ENCODE measurements at regions not wholly inside any gene's neighbourhood (a gene's known extent, or its start where the extent isn't known, plus 50 kb on each side); places are given as distances from the start of the nearest gene placed in this dataset.

GRCh38 chr16:77067900-77068299 lies 123.1 kb upstream of the MON1B start:
- Histone ChIP-seq H3K4me3 (no peak overlapping the region), H3K9me3 (no peaks in the 10 kb centered on the region), H3K27ac (replicated peaks in 1 of 4) (no peak overlapping the region), H3K4me1 (peaks cover 4 to 20% (median 10%) of the 10 kb centered on the region in 4 donors), H3K36me3 (no peaks in the 10 kb centered on the region), H3K27me3 (peaks cover 0 to 3% (median 0%) of the 10 kb centered on the region in 4 donors)
- no peak for TF ChIP-seq POLR2A (IDR thresholded peaks at IDR 0.05; ENCODE audit: low read depth)
- TF ChIP-seq CTCF (IDR thresholded peaks at IDR 0.05) = no peak
- TF ChIP-seq POLR2AphosphoS5 (IDR thresholded peaks at IDR 0.05) = no peak
- TF ChIP-seq EP300 (IDR thresholded peaks at IDR 0.05) = no peak
- 73% methylated on average over 2 of the region's 2 CpGs for WGBS
- intact Hi-C loops (cut with DNase I) = no loop called here
- no peak for DNase-seq (ENCODE audit: extremely low spot score)

GRCh38 chr16:77068402-77068801 lies 122.6 kb upstream of the MON1B start:
- intact Hi-C loops (cut with DNase I) = no loop called here
- H3K27me3 ChIP-seq = peaks cover 0 to 3% (median 0%) of the 10 kb centered on the region in 4 donors
- TF ChIP-seq POLR2A (IDR thresholded peaks at IDR 0.05; ENCODE audit: low read depth) = no peak
- no peak for TF ChIP-seq POLR2AphosphoS5 (IDR thresholded peaks at IDR 0.05)
- TF ChIP-seq EP300 (IDR thresholded peaks at IDR 0.05) = no peak
- TF ChIP-seq CTCF (IDR thresholded peaks at IDR 0.05) = no peak
- 71% methylated on average over 1 of the region's 1 CpG for WGBS
- H3K4me3 ChIP-seq = no peak overlapping the region
- H3K36me3 ChIP-seq = no peaks in the 10 kb centered on the region
- no peaks in the 10 kb centered on the region for H3K9me3 ChIP-seq
- peaks cover 3 to 15% (median 6%) of the 10 kb centered on the region in 4 donors for H3K4me1 ChIP-seq
- DNase-seq (ENCODE audit: extremely low spot score) = no peak
- H3K27ac ChIP-seq (replicated peaks in 1 of 4) = no peak overlapping the region

- no peak for DNase-seq (ENCODE audit: extremely low spot score)
- TF ChIP-seq POLR2A (IDR thresholded peaks at IDR 0.05; ENCODE audit: low read depth) (no peak), EP300 (IDR thresholded peaks at IDR 0.05) (no peak), POLR2AphosphoS5 (IDR thresholded peaks at IDR 0.05) (no peak), CTCF (IDR thresholded peaks at IDR 0.05) (no peak)
- intact Hi-C loops (cut with DNase I) = no loop called here
- WGBS = 57% methylated on average over 2 of the region's 2 CpGs
- H3K4me3 ChIP-seq = no peak overlapping the region
- peaks cover 0 to 7% (median 4%) of the 10 kb centered on the region in 4 donors for H3K4me1 ChIP-seq
- H3K27me3 ChIP-seq = peaks cover 0 to 3% (median 0%) of the 10 kb centered on the region in 4 donors
- no peak overlapping the region for H3K27ac ChIP-seq (replicated peaks in 1 of 4)
- H3K36me3 ChIP-seq = no peaks in the 10 kb centered on the region
- H3K9me3 ChIP-seq = no peaks in the 10 kb centered on the region
These were observed 121.1 kb upstream of the MON1B start for GRCh38 chr16:77069929-77070328.

GRCh38 chr16:77070683-77071082 lies 120.3 kb upstream of the MON1B start:
- Histone ChIP-seq H3K27ac (replicated peaks in 1 of 4) (no peak overlapping the region), H3K9me3 (no peaks in the 10 kb centered on the region), H3K27me3 (peaks cover 0 to 3% (median 0%) of the 10 kb centered on the region in 4 donors), H3K36me3 (no peaks in the 10 kb centered on the region), H3K4me1 (peaks cover 0 to 7% (median 4%) of the 10 kb centered on the region in 4 donors), H3K4me3 (no peak overlapping the region)
- no peak for DNase-seq (ENCODE audit: extremely low spot score)
- TF ChIP-seq POLR2AphosphoS5 (IDR thresholded peaks at IDR 0.05) (no peak), CTCF (IDR thresholded peaks at IDR 0.05) (no peak), EP300 (IDR thresholded peaks at IDR 0.05) (no peak), POLR2A (IDR thresholded peaks at IDR 0.05; ENCODE audit: low read depth) (no peak)
- intact Hi-C loops (cut with DNase I) = no loop called here
- 92% methylated on average over 6 of the region's 6 CpGs for WGBS

- no peak overlapping the region for H3K4me3 ChIP-seq
- H3K4me1 ChIP-seq = no peaks in the 10 kb centered on the region
- no peaks in the 10 kb centered on the region for H3K27me3 ChIP-seq
- H3K9me3 ChIP-seq = no peaks in the 10 kb centered on the region
- DNase-seq (ENCODE audit: extremely low spot score) = no peak
- H3K27ac ChIP-seq (replicated peaks in 1 of 4) = no peak overlapping the region
- H3K36me3 ChIP-seq = no peaks in the 10 kb centered on the region
- intact Hi-C loops (cut with DNase I) = no loop called here
- TF ChIP-seq CTCF (IDR thresholded peaks at IDR 0.05) (no peak), EP300 (IDR thresholded peaks at IDR 0.05) (no peak), POLR2A (IDR thresholded peaks at IDR 0.05; ENCODE audit: low read depth) (no peak), POLR2AphosphoS5 (IDR thresholded peaks at IDR 0.05) (no peak)
- WGBS = 88% methylated on average over 5 of the region's 5 CpGs
These were observed 114.2 kb upstream of the MON1B start for GRCh38 chr16:77076839-77077238.
